ENCODE measurements at regions not wholly inside any gene's neighbourhood (a gene's known extent, or its start where the extent isn't known, plus 50 kb on each side); places are given as distances from the start of the nearest gene placed in this dataset.

GRCh38 chr7:76149847-76150691, 51.6 kb upstream of the SRRM3 start:
- FAIRE-seq: no peak

All from G401.6 (cell line).